ENCODE measurements at regions not wholly inside any gene's neighbourhood (a gene's known extent, or its start where the extent isn't known, plus 50 kb on each side); places are given as distances from the start of the nearest gene placed in this dataset.

DNA sequence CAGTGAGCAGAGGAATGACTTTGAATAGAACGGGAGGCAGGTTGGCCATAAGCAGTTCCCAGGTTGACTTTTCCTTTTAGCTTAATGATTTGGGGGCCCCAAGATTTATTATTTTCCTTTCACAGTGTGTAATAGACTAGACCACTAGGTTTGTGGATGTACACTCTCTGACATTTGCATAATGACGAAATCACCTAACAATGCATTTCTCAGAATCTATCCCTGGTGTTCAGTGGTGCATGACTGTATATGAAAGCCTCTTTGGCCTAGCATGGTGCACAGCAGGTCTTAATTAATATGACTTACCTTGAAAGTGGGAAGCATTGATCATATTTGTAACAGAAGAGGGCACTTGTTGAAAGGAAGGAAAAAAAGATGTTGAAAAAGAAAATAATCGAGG lies 761.9 kb downstream of the TYW1 start:
- TF ChIP-seq CTCF (conservative IDR thresholded peaks at IDR 0.05; ENCODE audit: low read length) (no peak), EZH2phosphoT487 (IDR thresholded peaks at IDR 0.05; ENCODE audit: borderline replicate concordance) (no peak)
